IPS DF 19.7 (cell line): ENCODE measurements at regions not wholly inside any gene's neighbourhood (a gene's known extent, or its start where the extent isn't known, plus 50 kb on each side); places are given as distances from the start of the nearest gene placed in this dataset.
"Not testable (repeated sequence)": the region's sequence is repeated elsewhere in the genome, so short reads cannot be mapped to it uniquely, and the experiment has no call there.

ENCODE experiments used
- DNase-seq: peaks from one replicate; pipeline ENCODE4 v3.0.0-alpha.2; 2013; ENCODE audit warnings: low read depth, low spot score

GRCh38 chr4:181834071-181834470, 409.1 kb upstream of the TENM3 start:
- DNase-seq, result no peak

GRCh38 chr4:181835348-181835747, 407.9 kb upstream of the TENM3 start:
- no peak for DNase-seq

GRCh38 chr4:181838253-181838652, 404.9 kb upstream of the TENM3 start:
- DNase-seq, result no peak

- DNase-seq, result not testable (repeated sequence)
Observed at GRCh38 chr4:181843797-181844196, 399.4 kb upstream of the TENM3 start.

GRCh38 chr4:181845617-181846016, 397.6 kb upstream of the TENM3 start:
- DNase-seq, result no peak

GRCh38 chr4:181846934-181847333, 396.3 kb upstream of the TENM3 start:
- DNase-seq, result no peak

- no peak for DNase-seq
Observed at GRCh38 chr4:181848357-181848756, 394.8 kb upstream of the TENM3 start.

GRCh38 chr4:181849472-181849871, 393.7 kb upstream of the TENM3 start:
- DNase-seq, result no peak

- no peak for DNase-seq
Observed at GRCh38 chr4:181853881-181854511, 389.2 kb upstream of the TENM3 start.

GRCh38 chr4:181855307-181855706, 387.9 kb upstream of the TENM3 start:
- DNase-seq, result no peak

- DNase-seq, result not testable (repeated sequence)
Observed at GRCh38 chr4:181857471-181857870, 385.7 kb upstream of the TENM3 start.

GRCh38 chr4:181858741-181859140, 384.5 kb upstream of the TENM3 start:
- DNase-seq, result no peak

GRCh38 chr4:181859439-181859838, 383.8 kb upstream of the TENM3 start:
- no peak for DNase-seq

GRCh38 chr4:181860157-181860556, 383.0 kb upstream of the TENM3 start:
- no peak for DNase-seq

GRCh38 chr4:181860668-181861067, 382.5 kb upstream of the TENM3 start:
- DNase-seq, result no peak

- no peak for DNase-seq
Observed at GRCh38 chr4:181863856-181864255, 379.3 kb upstream of the TENM3 start.

GRCh38 chr4:181870326-181870725, 372.9 kb upstream of the TENM3 start:
- no peak for DNase-seq

GRCh38 chr4:181874602-181875001, 368.6 kb upstream of the TENM3 start:
- no peak for DNase-seq

GRCh38 chr4:181877329-181877848, 365.8 kb upstream of the TENM3 start:
- DNase-seq, result no peak

GRCh38 chr4:181890031-181890430, 353.2 kb upstream of the TENM3 start:
- no peak for DNase-seq

GRCh38 chr4:181890911-181891310, 352.3 kb upstream of the TENM3 start:
- DNase-seq, result no peak

- no peak for DNase-seq
Observed at GRCh38 chr4:181896614-181897013, 346.6 kb upstream of the TENM3 start.

GRCh38 chr4:181897935-181898334, 345.3 kb upstream of the TENM3 start:
- no peak for DNase-seq

- DNase-seq, result not testable (repeated sequence)
Observed at GRCh38 chr4:181902404-181902803, 340.8 kb upstream of the TENM3 start.
